ENCODE measurements at regions not wholly inside any gene's neighbourhood (a gene's known extent, or its start where the extent isn't known, plus 50 kb on each side); places are given as distances from the start of the nearest gene placed in this dataset.

GRCh38 chr1:30194741-30195423 lies 528.5 kb downstream of the MATN1 start:
- Histone ChIP-seq H3K27me3 (no peaks in the 10 kb centered on the region), H3K4me3 (no peak overlapping the region), H3K36me3 (no peaks in the 10 kb centered on the region), H3K4me1 (peaks cover 0 to 33% (median 16%) of the 10 kb centered on the region in 3 donors), H3K27ac (no peak overlapping the region), H3K9me3 (no peaks in the 10 kb centered on the region)
- TF ChIP-seq POLR2A (IDR thresholded peaks at IDR 0.05) (no peak), EP300 (IDR thresholded peaks at IDR 0.05) (no peak), CTCF (IDR thresholded peaks at IDR 0.05) (no peak), POLR2AphosphoS5 (IDR thresholded peaks at IDR 0.05) (no peak)
- WGBS, 2 donors (ENCODE audit: low coverage in 1 of 2), result 67 to 83% methylated on average over 2 to 8 of the region's 8 CpGs
- ATAC-seq, result no peak

GRCh38 chr1:30194046-30194619 lies 529.3 kb downstream of the MATN1 start:
- no peaks in the 10 kb centered on the region for H3K36me3 ChIP-seq
- no peak for ATAC-seq
- no peak overlapping the region for H3K27ac ChIP-seq
- WGBS, 2 donors (ENCODE audit: low coverage in 1 of 2), result 40 to 45% methylated on average over 4 to 5 of the region's 6 CpGs
- peaks cover 0 to 33% (median 16%) of the 10 kb centered on the region in 3 donors for H3K4me1 ChIP-seq
- H3K9me3 ChIP-seq, result no peaks in the 10 kb centered on the region
- H3K4me3 ChIP-seq, result no peak overlapping the region
- TF ChIP-seq CTCF (IDR thresholded peaks at IDR 0.05) (no peak), POLR2AphosphoS5 (IDR thresholded peaks at IDR 0.05) (no peak), EP300 (IDR thresholded peaks at IDR 0.05) (no peak), POLR2A (IDR thresholded peaks at IDR 0.05) (no peak)
- no peaks in the 10 kb centered on the region for H3K27me3 ChIP-seq

GRCh38 chr1:30192969-30193630 lies 530.3 kb downstream of the MATN1 start:
- Histone ChIP-seq H3K27ac (no peak overlapping the region), H3K9me3 (no peaks in the 10 kb centered on the region), H3K36me3 (no peaks in the 10 kb centered on the region), H3K4me1 (peaks cover 0 to 30% (median 16%) of the 10 kb centered on the region in 3 donors), H3K4me3 (no peak overlapping the region), H3K27me3 (peaks cover 7% of the 10 kb centered on the region)
- no peak for ATAC-seq
- WGBS, 2 donors (ENCODE audit: low coverage in 1 of 2), result 40 to 72% methylated on average over 1 to 2 of the region's 3 CpGs
- TF ChIP-seq POLR2AphosphoS5 (IDR thresholded peaks at IDR 0.05) (no peak), EP300 (IDR thresholded peaks at IDR 0.05) (no peak), POLR2A (IDR thresholded peaks at IDR 0.05) (no peak), CTCF (IDR thresholded peaks at IDR 0.05) (no peak)

- Histone ChIP-seq H3K36me3 (no peaks in the 10 kb centered on the region), H3K4me1 (peaks cover 0 to 14% (median 8%) of the 10 kb centered on the region in 3 donors), H3K4me3 (no peak overlapping the region), H3K9me3 (no peaks in the 10 kb centered on the region), H3K27ac (peak overlapping the region in 3 of 4 donors; percentile 31 to 72 (median 50)), H3K27me3 (peaks cover 24% of the 10 kb centered on the region)
- ATAC-seq, result peak; percentile 88
- 20% methylated on average over 1 of the region's 2 CpGs; no CpG with 5 or more reads in 1 of the 2 donors for WGBS, 2 donors (ENCODE audit: low coverage in 1 of 2)
- TF ChIP-seq POLR2AphosphoS5 (IDR thresholded peaks at IDR 0.05), result peak; percentile 8
- TF ChIP-seq EP300 (IDR thresholded peaks at IDR 0.05), result no peak
Observed at GRCh38 chr1:30191154-30191702, 532.2 kb downstream of the MATN1 start.

- Histone ChIP-seq H3K4me3 (no peak overlapping the region), H3K9me3 (no peaks in the 10 kb centered on the region), H3K36me3 (no peaks in the 10 kb centered on the region), H3K27ac (peak overlapping the region in 3 of 4 donors; percentile 31 to 72 (median 50)), H3K4me1 (peaks cover 0 to 14% (median 8%) of the 10 kb centered on the region in 3 donors), H3K27me3 (peaks cover 30% of the 10 kb centered on the region)
- WGBS, 2 donors (ENCODE audit: low coverage in 1 of 2), result 66 to 84% methylated on average over 2 to 6 of the region's 9 CpGs
- no peak for TF ChIP-seq POLR2A (IDR thresholded peaks at IDR 0.05)
- no peak for TF ChIP-seq CTCF (IDR thresholded peaks at IDR 0.05)
- TF ChIP-seq POLR2AphosphoS5 (IDR thresholded peaks at IDR 0.05), result no peak
- no peak for TF ChIP-seq EP300 (IDR thresholded peaks at IDR 0.05)
- ATAC-seq, result no peak
Observed at GRCh38 chr1:30190511-30191153, 532.8 kb downstream of the MATN1 start.
